Mucosa of descending colon (tissue), 3 donors: ENCODE measurements at regions not wholly inside any gene's neighbourhood (a gene's known extent, or its start where the extent isn't known, plus 50 kb on each side); places are given as distances from the start of the nearest gene placed in this dataset.
"Not testable (repeated sequence)": the region's sequence is repeated elsewhere in the genome, so short reads cannot be mapped to it uniquely, and the experiment has no call there.

Experiments used
- ATAC-seq: fragments of 200-7000 bp; cut with Tn5 transposase; one replicate; pipeline ENCODE4 v1.9.1; 2020; ENCODE audit warnings: mild to moderate bottlenecking, moderate library complexity
- DNase-seq, 3 donors: peaks; one replicate each; pipeline ENCODE4 v3.0.0-alpha.2; 2020
- H3K36me3 ChIP-seq: fragments of 200-600 bp; one replicate; pipeline ENCODE4 v1.8.0; 2021; ENCODE audit warnings: low read depth, mild to moderate bottlenecking
- H3K4me1 ChIP-seq: fragments of 200-600 bp; one replicate; pipeline ENCODE4 v1.8.0; 2021; ENCODE audit warnings: low read depth, mild to moderate bottlenecking
- H3K4me3 ChIP-seq: fragments of 200-600 bp; one replicate; pipeline ENCODE4 v1.8.0; 2021; ENCODE audit warnings: mild to moderate bottlenecking
- H3K9me3 ChIP-seq: fragments of 200-600 bp; one replicate; pipeline ENCODE4 v1.8.0; 2021; ENCODE audit warnings: mild to moderate bottlenecking
- intact Hi-C, 2 donors: fragments of 100-400 bp; cut with DNase I in 1 of 2; cut with micrococcal nuclease in 1 of 2; formaldehyde crosslinking; loops; one replicate each; pipeline versions ENCODE4 v1.11.0 to v1.11.1; 2022; cut with DNase I, micrococcal nuclease
- TF ChIP-seq, protein P1 (sequence below): fragments of 200-600 bp; IDR thresholded peaks from one replicate; pipeline ENCODE4 v1.8.0; 2022; ENCODE audit warnings: antibody characterized with exemption, mild to moderate bottlenecking
- donor health status: DM: no; HTN: no; CAD: no; lungs with moderate emphysema.
- donor health status: DM: no; HTN: no; CAD: no.
- donor health status: DM: no; HTN: yes; CAD: no.

DNA sequence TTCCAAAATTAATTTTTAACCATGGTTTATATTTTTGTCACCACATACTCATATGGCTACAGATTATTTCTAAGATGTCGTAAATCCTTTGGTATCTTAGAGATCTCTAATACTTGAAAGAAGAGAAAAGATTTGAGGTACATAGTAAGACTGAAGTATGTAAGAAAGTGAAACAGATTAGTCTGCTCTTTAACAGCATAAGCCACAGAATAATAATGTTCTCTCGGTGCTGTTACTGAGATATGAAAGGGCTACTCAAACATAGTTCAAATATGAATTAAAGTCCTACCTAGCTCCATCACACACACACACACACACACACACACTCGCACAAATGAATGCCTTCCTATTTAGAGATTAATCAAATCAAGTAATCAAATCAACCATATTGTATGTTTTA is 274.1 kb upstream of the PCDH18 start:
- H3K4me1 ChIP-seq: no peaks in the 10 kb centered on the region
- TF ChIP-seq, protein P1, sequence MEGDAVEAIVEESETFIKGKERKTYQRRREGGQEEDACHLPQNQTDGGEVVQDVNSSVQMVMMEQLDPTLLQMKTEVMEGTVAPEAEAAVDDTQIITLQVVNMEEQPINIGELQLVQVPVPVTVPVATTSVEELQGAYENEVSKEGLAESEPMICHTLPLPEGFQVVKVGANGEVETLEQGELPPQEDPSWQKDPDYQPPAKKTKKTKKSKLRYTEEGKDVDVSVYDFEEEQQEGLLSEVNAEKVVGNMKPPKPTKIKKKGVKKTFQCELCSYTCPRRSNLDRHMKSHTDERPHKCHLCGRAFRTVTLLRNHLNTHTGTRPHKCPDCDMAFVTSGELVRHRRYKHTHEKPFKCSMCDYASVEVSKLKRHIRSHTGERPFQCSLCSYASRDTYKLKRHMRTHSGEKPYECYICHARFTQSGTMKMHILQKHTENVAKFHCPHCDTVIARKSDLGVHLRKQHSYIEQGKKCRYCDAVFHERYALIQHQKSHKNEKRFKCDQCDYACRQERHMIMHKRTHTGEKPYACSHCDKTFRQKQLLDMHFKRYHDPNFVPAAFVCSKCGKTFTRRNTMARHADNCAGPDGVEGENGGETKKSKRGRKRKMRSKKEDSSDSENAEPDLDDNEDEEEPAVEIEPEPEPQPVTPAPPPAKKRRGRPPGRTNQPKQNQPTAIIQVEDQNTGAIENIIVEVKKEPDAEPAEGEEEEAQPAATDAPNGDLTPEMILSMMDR: no peak
- no peak for DNase-seq
- H3K36me3 ChIP-seq: no peaks in the 10 kb centered on the region
- intact Hi-C loops: no loop called here
- H3K9me3 ChIP-seq: no peaks in the 10 kb centered on the region
- H3K4me3 ChIP-seq: no peak overlapping the region
- ATAC-seq: no peak

- DNase-seq: no peak
- Histone ChIP-seq H3K4me3 (no peak overlapping the region), H3K9me3 (no peaks in the 10 kb centered on the region), H3K36me3 (no peaks in the 10 kb centered on the region), H3K4me1 (no peaks in the 10 kb centered on the region)
- TF ChIP-seq, protein P1: no peak
- intact Hi-C loops: no loop called here
- no peak for ATAC-seq
Observed at GRCh38 chr4:137804906-137805495, 272.7 kb upstream of the PCDH18 start.

DNA sequence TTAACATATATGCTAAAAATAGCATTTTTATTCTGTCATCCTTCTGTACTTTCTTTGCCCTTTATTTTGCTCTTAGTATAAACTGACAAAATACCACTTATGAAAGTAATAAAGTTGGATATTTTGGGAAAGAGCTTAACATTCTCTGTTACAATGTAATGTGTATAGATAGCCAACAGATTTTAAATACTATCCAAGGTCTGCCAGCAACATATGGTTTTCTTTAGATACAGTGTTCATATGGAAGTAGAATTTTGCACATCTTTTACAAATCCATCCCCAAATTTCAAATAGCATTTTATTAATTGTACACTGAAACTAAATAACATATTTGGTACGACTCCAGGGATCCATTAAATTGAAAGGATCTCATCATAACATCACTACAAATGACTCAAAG is 268.6 kb upstream of the PCDH18 start:
- no peak for DNase-seq
- intact Hi-C loops: no loop called here
- Histone ChIP-seq H3K4me1 (no peaks in the 10 kb centered on the region), H3K36me3 (no peaks in the 10 kb centered on the region), H3K9me3 (no peaks in the 10 kb centered on the region), H3K4me3 (no peak overlapping the region)
- no peak for ATAC-seq
- TF ChIP-seq, protein P1: no peak

GRCh38 chr4:137794764-137795254 is 262.5 kb upstream of the PCDH18 start:
- intact Hi-C loops: no loop called here
- TF ChIP-seq, protein P1: no peak
- Histone ChIP-seq H3K4me3 (no peak overlapping the region), H3K9me3 (no peaks in the 10 kb centered on the region), H3K36me3 (no peaks in the 10 kb centered on the region), H3K4me1 (no peaks in the 10 kb centered on the region)
- no peak for ATAC-seq
- DNase-seq: no peak

GRCh38 chr4:137789263-137789662 is 257.0 kb upstream of the PCDH18 start:
- intact Hi-C loops, H3K4me3 ChIP-seq, H3K9me3 ChIP-seq, ATAC-seq, H3K4me1 ChIP-seq, DNase-seq, H3K36me3 ChIP-seq: not testable (repeated sequence)

- intact Hi-C loops, H3K36me3 ChIP-seq, H3K9me3 ChIP-seq, H3K4me3 ChIP-seq, ATAC-seq, H3K4me1 ChIP-seq: not testable (repeated sequence)
- peak in 1 of 3 donors; percentile 13 for DNase-seq
Observed at GRCh38 chr4:137783923-137784322, 251.6 kb upstream of the PCDH18 start.

- no peaks in the 10 kb centered on the region for H3K9me3 ChIP-seq
- intact Hi-C loops: no loop called here
- no peaks in the 10 kb centered on the region for H3K4me1 ChIP-seq
- no peak for ATAC-seq
- H3K36me3 ChIP-seq: no peaks in the 10 kb centered on the region
- no peak for DNase-seq
- H3K4me3 ChIP-seq: no peak overlapping the region
- TF ChIP-seq, protein P1: no peak
Observed at GRCh38 chr4:137775701-137776100, 243.4 kb upstream of the PCDH18 start.
